AG04450 (cell line): ENCODE measurements at regions not wholly inside any gene's neighbourhood (a gene's known extent, or its start where the extent isn't known, plus 50 kb on each side); places are given as distances from the start of the nearest gene placed in this dataset.

Source experiments
- CTCF ChIA-PET: fragments of 300-600, 350-600 bp; formaldehyde crosslinking; extraction: SDS; loops from one replicate; lab custom pipeline; 2022; ENCODE audit warnings: antibody characterized with exemption, inconsistent platforms; lab: Charles Lee
- POLR2A ChIA-PET: fragments of 350-600 bp; formaldehyde crosslinking; extraction: SDS; loops from one replicate; lab custom pipeline; 2021; ENCODE audit warnings: antibody characterized with exemption, inconsistent platforms; lab: Yijun Ruan, JAX
- DNase-seq: peaks from one replicate; pipeline ENCODE4 v3.0.0-alpha.2; 2011; ENCODE audit warnings: low read depth, low spot score
- H3K27ac ChIP-seq: one replicate; pipeline ENCODE4 v1.5.1; 2012; ENCODE audit warnings: low read depth, low read length, control low read depth
- H3K27me3 ChIP-seq: one replicate; pipeline ENCODE4 v1.6.0; 2012; ENCODE audit warnings: low read length; ENCODE audit not compliant: control insufficient read depth, insufficient read depth
- H3K4me3 ChIP-seq: 2 replicates; pipeline ENCODE4 v1.5.1; 2011; ENCODE audit warnings: mild to moderate bottlenecking, low read depth, low read length, control low read depth
- H3K9me3 ChIP-seq: 2 replicates; pipeline ENCODE4 v1.5.1; 2012; ENCODE audit warnings: low read length; ENCODE audit not compliant: control insufficient read depth, insufficient read depth
- CTCF ChIP-seq: IDR thresholded peaks from 2 replicates; pipeline ENCODE4 v1.5.1; 2011; ENCODE audit warnings: low read depth, low read length, control low read depth, inconsistent platforms

GRCh38 chr13:74674720-74675119, 540.5 kb upstream of the KLF12 start:
- CTCF ChIA-PET: no interaction called here
- DNase-seq: no peak
- no peak overlapping the region for H3K27ac ChIP-seq
- TF ChIP-seq CTCF: no peak
- POLR2A ChIA-PET: no interaction called here
- H3K27me3 ChIP-seq: no peaks in the 10 kb centered on the region
- H3K9me3 ChIP-seq: no peaks in the 10 kb centered on the region
- no peak overlapping the region for H3K4me3 ChIP-seq

GRCh38 chr13:74669149-74669548, 534.9 kb upstream of the KLF12 start:
- no peak for TF ChIP-seq CTCF
- no peak for DNase-seq
- CTCF ChIA-PET: no interaction called here
- H3K4me3 ChIP-seq: no peak overlapping the region
- H3K27ac ChIP-seq: no peak overlapping the region
- POLR2A ChIA-PET: interaction anchor here (0.6 kb wide), 1 partner anchor 16 kb away, joined by 3 read pairs; no protein-coding TSS in a partner anchor
- no peaks in the 10 kb centered on the region for H3K9me3 ChIP-seq
- no peaks in the 10 kb centered on the region for H3K27me3 ChIP-seq

GRCh38 chr13:74667656-74668203, 533.5 kb upstream of the KLF12 start:
- DNase-seq: no peak
- Histone ChIP-seq H3K4me3 (no peak overlapping the region), H3K9me3 (no peaks in the 10 kb centered on the region), H3K27ac (no peak overlapping the region), H3K27me3 (no peaks in the 10 kb centered on the region)
- no peak for TF ChIP-seq CTCF
- ChIA-PET POLR2A (no interaction called here), CTCF (no interaction called here)

- H3K4me3 ChIP-seq: no peak overlapping the region
- DNase-seq: no peak
- POLR2A ChIA-PET: no interaction called here
- no peaks in the 10 kb centered on the region for H3K9me3 ChIP-seq
- H3K27me3 ChIP-seq: no peaks in the 10 kb centered on the region
- CTCF ChIA-PET: no interaction called here
- TF ChIP-seq CTCF: no peak
- no peak overlapping the region for H3K27ac ChIP-seq
These were observed 528.7 kb upstream of the KLF12 start for GRCh38 chr13:74662905-74663304.

- DNase-seq: no peak
- ChIA-PET POLR2A (no interaction called here), CTCF (no interaction called here)
- Histone ChIP-seq H3K27me3 (no peaks in the 10 kb centered on the region), H3K4me3 (no peak overlapping the region), H3K9me3 (no peaks in the 10 kb centered on the region), H3K27ac (no peak overlapping the region)
- TF ChIP-seq CTCF: no peak
These were observed 527.6 kb upstream of the KLF12 start for GRCh38 chr13:74661851-74662250.
